IPS DF 6.9 (cell line): ENCODE measurements at regions not wholly inside any gene's neighbourhood (a gene's known extent, or its start where the extent isn't known, plus 50 kb on each side); places are given as distances from the start of the nearest gene placed in this dataset.
"Not testable (repeated sequence)": the region's sequence is repeated elsewhere in the genome, so short reads cannot be mapped to it uniquely, and the experiment has no call there.

Experiments
- DNase-seq: peaks from one replicate; pipeline ENCODE4 v3.0.0-alpha.2; 2013; ENCODE audit warnings: low read depth, low spot score
- H3K27ac ChIP-seq: one replicate; pipeline ENCODE4 v1.5.1; 2013; ENCODE audit warnings: low read length, control low read depth
- H3K27me3 ChIP-seq: 2 replicates; pipeline ENCODE4 v1.6.1; 2013; ENCODE audit warnings: mild to moderate bottlenecking, low read length; ENCODE audit not compliant: control insufficient read depth, insufficient read depth
- H3K36me3 ChIP-seq: 2 replicates; pipeline ENCODE4 v1.6.1; 2013; ENCODE audit warnings: low read length; ENCODE audit not compliant: control insufficient read depth, insufficient read depth
- H3K4me1 ChIP-seq: 2 replicates; pipeline ENCODE4 v1.6.1; 2013; ENCODE audit warnings: low read length; ENCODE audit not compliant: control insufficient read depth, insufficient read depth
- H3K4me3 ChIP-seq: 2 replicates; pipeline ENCODE4 v1.5.1; 2013; ENCODE audit warnings: mild to moderate bottlenecking, low read length
- H3K9me3 ChIP-seq: 2 replicates; pipeline ENCODE4 v1.6.1; 2013; ENCODE audit warnings: low read length, inconsistent platforms; ENCODE audit not compliant: control insufficient read depth, insufficient read depth
- WGBS: extraction: QIAGEN DNeasy Blood & Tissue Kit; methylation state at CpG from one replicate; pipeline ENCODE4 v1.1.7; 2013; ENCODE audit warnings: mixed read lengths, missing lambda C conversion rate; ENCODE audit not compliant: insufficient read length, insufficient coverage; 5-methylcytosine and 5-hydroxymethylcytosine counted together

- no peak overlapping the region for H3K27ac ChIP-seq
- H3K4me1 ChIP-seq: no peaks in the 10 kb centered on the region
- H3K36me3 ChIP-seq: no peaks in the 10 kb centered on the region
- no CpG with 5 or more reads among the region's 3 CpGs for WGBS
- no peaks in the 10 kb centered on the region for H3K27me3 ChIP-seq
- DNase-seq: no peak
- H3K4me3 ChIP-seq: no peak overlapping the region
- H3K9me3 ChIP-seq: no peaks in the 10 kb centered on the region
Observed at GRCh38 chr7:13603661-13604060, 385.8 kb downstream of the ETV1 start.

- no CpG with 5 or more reads among the region's 2 CpGs for WGBS
- no peak overlapping the region for H3K27ac ChIP-seq
- no peaks in the 10 kb centered on the region for H3K4me1 ChIP-seq
- no peaks in the 10 kb centered on the region for H3K27me3 ChIP-seq
- H3K9me3 ChIP-seq: no peaks in the 10 kb centered on the region
- H3K4me3 ChIP-seq: no peak overlapping the region
- H3K36me3 ChIP-seq: no peaks in the 10 kb centered on the region
- no peak for DNase-seq
Observed at GRCh38 chr7:13604178-13604577, 385.3 kb downstream of the ETV1 start.

GRCh38 chr7:13610372-13610771 is 379.1 kb downstream of the ETV1 start:
- H3K4me3 ChIP-seq: no peak overlapping the region
- no peaks in the 10 kb centered on the region for H3K4me1 ChIP-seq
- H3K36me3 ChIP-seq: no peaks in the 10 kb centered on the region
- H3K9me3 ChIP-seq: no peaks in the 10 kb centered on the region
- no peaks in the 10 kb centered on the region for H3K27me3 ChIP-seq
- H3K27ac ChIP-seq: no peak overlapping the region
- no peak for DNase-seq

GRCh38 chr7:13615679-13616078 is 373.8 kb downstream of the ETV1 start:
- no CpG with 5 or more reads among the region's 1 CpG for WGBS
- H3K4me1 ChIP-seq: no peaks in the 10 kb centered on the region
- no peak for DNase-seq
- no peak overlapping the region for H3K4me3 ChIP-seq
- H3K27ac ChIP-seq: no peak overlapping the region
- no peaks in the 10 kb centered on the region for H3K9me3 ChIP-seq
- H3K36me3 ChIP-seq: no peaks in the 10 kb centered on the region
- no peaks in the 10 kb centered on the region for H3K27me3 ChIP-seq

- 100% methylated on average over 1 of the region's 2 CpGs for WGBS
- H3K4me1 ChIP-seq: no peaks in the 10 kb centered on the region
- no peak overlapping the region for H3K4me3 ChIP-seq
- H3K9me3 ChIP-seq: no peaks in the 10 kb centered on the region
- no peaks in the 10 kb centered on the region for H3K27me3 ChIP-seq
- no peak for DNase-seq
- H3K27ac ChIP-seq: no peak overlapping the region
- H3K36me3 ChIP-seq: no peaks in the 10 kb centered on the region
Observed at GRCh38 chr7:13627455-13627854, 362.0 kb downstream of the ETV1 start.

- DNase-seq: no peak
- no peaks in the 10 kb centered on the region for H3K4me1 ChIP-seq
- H3K4me3 ChIP-seq: no peak overlapping the region
- no peak overlapping the region for H3K27ac ChIP-seq
- no peaks in the 10 kb centered on the region for H3K9me3 ChIP-seq
- no peaks in the 10 kb centered on the region for H3K27me3 ChIP-seq
- no peaks in the 10 kb centered on the region for H3K36me3 ChIP-seq
- no CpG with 5 or more reads among the region's 6 CpGs for WGBS
Observed at GRCh38 chr7:13628239-13629001, 361.0 kb downstream of the ETV1 start.

- H3K36me3 ChIP-seq, H3K27ac ChIP-seq, H3K27me3 ChIP-seq, H3K4me1 ChIP-seq, DNase-seq, H3K4me3 ChIP-seq, H3K9me3 ChIP-seq: not testable (repeated sequence)
- WGBS: no CpG with 5 or more reads among the region's 2 CpGs
Observed at GRCh38 chr7:13631207-13632049, 358.0 kb downstream of the ETV1 start.

GRCh38 chr7:13633857-13634256 is 355.6 kb downstream of the ETV1 start:
- Histone ChIP-seq H3K4me3 (no peak overlapping the region), H3K9me3 (no peaks in the 10 kb centered on the region), H3K36me3 (no peaks in the 10 kb centered on the region), H3K4me1 (no peaks in the 10 kb centered on the region), H3K27ac (no peak overlapping the region), H3K27me3 (no peaks in the 10 kb centered on the region)
- DNase-seq: no peak
- no CpG with 5 or more reads among the region's 3 CpGs for WGBS

GRCh38 chr7:13639396-13639795 is 350.1 kb downstream of the ETV1 start:
- H3K27ac ChIP-seq: no peak overlapping the region
- H3K4me1 ChIP-seq: no peaks in the 10 kb centered on the region
- no peaks in the 10 kb centered on the region for H3K9me3 ChIP-seq
- no peaks in the 10 kb centered on the region for H3K27me3 ChIP-seq
- no CpG with 5 or more reads among the region's 4 CpGs for WGBS
- no peaks in the 10 kb centered on the region for H3K36me3 ChIP-seq
- H3K4me3 ChIP-seq: no peak overlapping the region
- no peak for DNase-seq

- H3K27me3 ChIP-seq: no peaks in the 10 kb centered on the region
- WGBS: no CpG with 5 or more reads among the region's 1 CpG
- no peaks in the 10 kb centered on the region for H3K9me3 ChIP-seq
- H3K4me1 ChIP-seq: no peaks in the 10 kb centered on the region
- no peak overlapping the region for H3K27ac ChIP-seq
- no peak overlapping the region for H3K4me3 ChIP-seq
- no peak for DNase-seq
- no peaks in the 10 kb centered on the region for H3K36me3 ChIP-seq
Observed at GRCh38 chr7:13641714-13642113, 347.8 kb downstream of the ETV1 start.
